HL-60 (cell line): ENCODE measurements at regions not wholly inside any gene's neighbourhood (a gene's known extent, or its start where the extent isn't known, plus 50 kb on each side); places are given as distances from the start of the nearest gene placed in this dataset.

Experiments used
- DNase-seq, 2 experiments: peaks; one replicate each; pipeline ENCODE4 v3.0.0-alpha.2; 2010 to 2020; ENCODE audit warnings: low read depth in 1 of 2, low spot score in 1 of 2
- H3K27ac ChIP-seq: fragments of 250-450 bp; sonication (Bioruptor Pico); replicated peaks from 2 replicates; pipeline ENCODE4 v1.5.1; 2020; ENCODE audit warnings: mild to moderate bottlenecking, moderate library complexity
- H3K27me3 ChIP-seq: fragments of 250-450 bp; sonication (Bioruptor Pico); 2 replicates; pipeline ENCODE4 v1.5.1; 2021; ENCODE audit warnings: mild to moderate bottlenecking, moderate library complexity; ENCODE audit not compliant: insufficient read depth, poor library complexity, severe bottlenecking
- H3K4me3 ChIP-seq: replicated peaks from 2 replicates; pipeline ENCODE4 v1.5.1; 2011; ENCODE audit warnings: mild to moderate bottlenecking, control low read depth, low read length; ENCODE audit not compliant: insufficient read depth
- GABPA ChIP-seq: IDR thresholded peaks from 2 replicates; pipeline ENCODE4 v1.6.1; 2012; ENCODE audit warnings: low read depth
- POLR2AphosphoS5 ChIP-seq: IDR thresholded peaks from 2 replicates; pipeline ENCODE4 v1.6.1; 2012; ENCODE audit warnings: low read depth
- SPI1 ChIP-seq: IDR thresholded peaks from 2 replicates; pipeline ENCODE4 v1.6.1; 2012; ENCODE audit warnings: low read depth, mild to moderate bottlenecking, borderline replicate concordance
- TF ChIP-seq, protein P1 (sequence below): IDR thresholded peaks from one replicate; pipeline ENCODE4 v1.5.1; 2011; ENCODE audit warnings: low read length, control low read depth, inconsistent platforms; ENCODE audit not compliant: insufficient read depth
- TF ChIP-seq, protein P2 (sequence below): IDR thresholded peaks from 2 replicates; pipeline ENCODE4 v1.6.1; 2012; ENCODE audit warnings: low read depth; ENCODE audit not compliant: insufficient replicate concordance

DNA sequence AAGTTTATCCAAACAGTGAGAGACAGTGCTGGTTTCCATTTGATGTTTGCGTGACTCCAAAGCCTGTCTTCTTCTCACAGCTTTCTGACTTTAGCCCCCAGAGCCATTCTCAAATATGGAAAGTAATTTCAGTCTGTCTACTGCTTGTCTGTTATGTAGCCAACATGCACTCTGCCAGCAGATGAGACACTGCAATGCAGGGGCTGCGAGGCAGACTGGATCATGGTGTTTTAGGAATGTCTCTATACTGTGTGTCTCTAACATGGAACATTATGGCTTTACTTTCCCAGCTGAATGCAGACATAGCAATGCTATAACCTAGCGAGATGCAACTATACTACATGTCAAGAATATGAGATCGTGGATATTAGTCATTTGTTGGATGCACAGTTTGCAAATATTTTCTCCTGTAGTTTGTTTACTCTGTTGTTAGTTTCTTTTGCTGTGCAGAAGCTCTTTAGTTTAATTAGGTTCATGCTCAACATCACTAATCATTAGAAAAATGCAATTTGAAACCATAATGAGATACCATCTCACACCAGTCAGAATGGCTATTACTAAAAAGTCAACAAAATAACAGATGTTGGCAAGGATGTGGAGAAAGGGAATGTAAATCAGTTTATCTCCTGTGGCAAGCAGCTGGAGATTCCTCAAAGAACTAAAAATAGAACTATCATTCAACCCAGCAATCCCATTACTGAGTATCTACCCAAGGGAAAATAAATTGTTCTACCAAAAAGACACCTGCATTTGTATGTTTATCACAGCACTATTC lies 235.8 kb upstream of the TMTC1 start:
- no peak for DNase-seq
- Histone ChIP-seq H3K27ac (no peak overlapping the region), H3K4me3 (no peak overlapping the region), H3K27me3 (no peaks in the 10 kb centered on the region)
- TF ChIP-seq POLR2AphosphoS5 (no peak), GABPA (no peak), SPI1 (no peak)
- TF ChIP-seq, protein P1, sequence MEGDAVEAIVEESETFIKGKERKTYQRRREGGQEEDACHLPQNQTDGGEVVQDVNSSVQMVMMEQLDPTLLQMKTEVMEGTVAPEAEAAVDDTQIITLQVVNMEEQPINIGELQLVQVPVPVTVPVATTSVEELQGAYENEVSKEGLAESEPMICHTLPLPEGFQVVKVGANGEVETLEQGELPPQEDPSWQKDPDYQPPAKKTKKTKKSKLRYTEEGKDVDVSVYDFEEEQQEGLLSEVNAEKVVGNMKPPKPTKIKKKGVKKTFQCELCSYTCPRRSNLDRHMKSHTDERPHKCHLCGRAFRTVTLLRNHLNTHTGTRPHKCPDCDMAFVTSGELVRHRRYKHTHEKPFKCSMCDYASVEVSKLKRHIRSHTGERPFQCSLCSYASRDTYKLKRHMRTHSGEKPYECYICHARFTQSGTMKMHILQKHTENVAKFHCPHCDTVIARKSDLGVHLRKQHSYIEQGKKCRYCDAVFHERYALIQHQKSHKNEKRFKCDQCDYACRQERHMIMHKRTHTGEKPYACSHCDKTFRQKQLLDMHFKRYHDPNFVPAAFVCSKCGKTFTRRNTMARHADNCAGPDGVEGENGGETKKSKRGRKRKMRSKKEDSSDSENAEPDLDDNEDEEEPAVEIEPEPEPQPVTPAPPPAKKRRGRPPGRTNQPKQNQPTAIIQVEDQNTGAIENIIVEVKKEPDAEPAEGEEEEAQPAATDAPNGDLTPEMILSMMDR, result no peak

DNA sequence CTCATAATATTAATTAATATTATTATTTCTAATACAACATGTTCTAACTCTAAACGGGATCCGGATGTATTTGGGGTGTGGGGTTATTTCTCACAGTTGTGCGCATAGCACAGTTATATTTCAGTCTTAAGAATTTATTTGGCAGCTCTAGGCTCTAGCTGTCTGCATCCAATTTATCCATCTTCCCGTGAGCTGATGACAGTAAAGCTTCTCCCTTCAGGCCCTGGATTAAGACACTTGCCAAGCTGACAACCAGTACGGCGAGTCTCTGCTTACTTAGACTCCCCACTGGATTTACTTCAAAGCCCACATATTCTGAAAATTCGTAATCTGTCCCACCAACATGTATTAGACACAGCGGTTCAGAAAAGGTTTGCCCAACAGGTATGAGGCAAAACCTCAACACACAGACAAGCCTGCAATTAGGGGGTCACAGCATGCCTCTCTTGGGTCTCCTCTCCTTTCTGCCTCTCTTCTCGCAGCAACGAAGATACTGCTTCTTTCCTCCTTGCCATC lies 232.9 kb upstream of the TMTC1 start:
- TF ChIP-seq, protein P2, sequence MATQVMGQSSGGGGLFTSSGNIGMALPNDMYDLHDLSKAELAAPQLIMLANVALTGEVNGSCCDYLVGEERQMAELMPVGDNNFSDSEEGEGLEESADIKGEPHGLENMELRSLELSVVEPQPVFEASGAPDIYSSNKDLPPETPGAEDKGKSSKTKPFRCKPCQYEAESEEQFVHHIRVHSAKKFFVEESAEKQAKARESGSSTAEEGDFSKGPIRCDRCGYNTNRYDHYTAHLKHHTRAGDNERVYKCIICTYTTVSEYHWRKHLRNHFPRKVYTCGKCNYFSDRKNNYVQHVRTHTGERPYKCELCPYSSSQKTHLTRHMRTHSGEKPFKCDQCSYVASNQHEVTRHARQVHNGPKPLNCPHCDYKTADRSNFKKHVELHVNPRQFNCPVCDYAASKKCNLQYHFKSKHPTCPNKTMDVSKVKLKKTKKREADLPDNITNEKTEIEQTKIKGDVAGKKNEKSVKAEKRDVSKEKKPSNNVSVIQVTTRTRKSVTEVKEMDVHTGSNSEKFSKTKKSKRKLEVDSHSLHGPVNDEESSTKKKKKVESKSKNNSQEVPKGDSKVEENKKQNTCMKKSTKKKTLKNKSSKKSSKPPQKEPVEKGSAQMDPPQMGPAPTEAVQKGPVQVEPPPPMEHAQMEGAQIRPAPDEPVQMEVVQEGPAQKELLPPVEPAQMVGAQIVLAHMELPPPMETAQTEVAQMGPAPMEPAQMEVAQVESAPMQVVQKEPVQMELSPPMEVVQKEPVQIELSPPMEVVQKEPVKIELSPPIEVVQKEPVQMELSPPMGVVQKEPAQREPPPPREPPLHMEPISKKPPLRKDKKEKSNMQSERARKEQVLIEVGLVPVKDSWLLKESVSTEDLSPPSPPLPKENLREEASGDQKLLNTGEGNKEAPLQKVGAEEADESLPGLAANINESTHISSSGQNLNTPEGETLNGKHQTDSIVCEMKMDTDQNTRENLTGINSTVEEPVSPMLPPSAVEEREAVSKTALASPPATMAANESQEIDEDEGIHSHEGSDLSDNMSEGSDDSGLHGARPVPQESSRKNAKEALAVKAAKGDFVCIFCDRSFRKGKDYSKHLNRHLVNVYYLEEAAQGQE, result no peak
- TF ChIP-seq POLR2AphosphoS5 (no peak), SPI1 (no peak), GABPA (no peak)
- TF ChIP-seq, protein P1, result no peak
- H3K27me3 ChIP-seq, result peaks cover 2% of the 10 kb centered on the region
- H3K27ac ChIP-seq, result no peak overlapping the region
- no peak overlapping the region for H3K4me3 ChIP-seq
- no peak for DNase-seq

DNA sequence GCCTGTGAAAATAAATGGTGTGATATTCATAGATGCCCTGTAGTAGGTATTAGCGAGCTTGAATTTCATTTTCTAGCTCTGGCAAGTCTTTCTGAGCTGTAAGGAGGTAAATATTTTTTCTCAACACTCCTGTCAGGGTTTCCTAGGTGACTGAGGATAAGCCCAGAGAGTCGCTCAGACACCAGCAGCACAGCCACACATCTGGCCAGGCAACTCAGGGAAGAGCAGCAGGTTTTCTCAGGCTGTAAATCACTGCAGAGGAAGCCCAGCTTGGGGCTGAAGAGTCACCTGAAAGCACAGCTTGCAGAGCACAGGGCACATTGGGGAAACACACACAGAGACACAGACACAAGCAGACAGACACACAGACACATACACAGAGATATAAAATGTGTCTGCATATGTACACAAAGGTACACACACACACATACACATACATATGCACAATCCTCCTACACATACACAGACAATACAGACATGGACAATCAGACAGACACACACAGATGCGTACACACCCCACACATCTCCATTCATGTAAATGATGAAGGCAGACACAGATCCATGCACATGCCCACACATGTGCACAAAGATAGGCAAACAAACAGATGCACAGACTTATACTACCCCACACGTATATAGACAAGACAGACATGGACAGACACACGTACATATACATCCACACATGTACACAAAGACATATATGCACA lies 232.0 kb upstream of the TMTC1 start:
- H3K4me3 ChIP-seq, result no peak overlapping the region
- H3K27ac ChIP-seq, result no peak overlapping the region
- peaks cover 2% of the 10 kb centered on the region for H3K27me3 ChIP-seq
- TF ChIP-seq, protein P2, result no peak
- TF ChIP-seq, protein P1, result no peak
- TF ChIP-seq SPI1 (no peak), GABPA (no peak), POLR2AphosphoS5 (no peak)
- no peak for DNase-seq
